ENCODE measurements at regions not wholly inside any gene's neighbourhood (a gene's known extent, or its start where the extent isn't known, plus 50 kb on each side); places are given as distances from the start of the nearest gene placed in this dataset.

DNA sequence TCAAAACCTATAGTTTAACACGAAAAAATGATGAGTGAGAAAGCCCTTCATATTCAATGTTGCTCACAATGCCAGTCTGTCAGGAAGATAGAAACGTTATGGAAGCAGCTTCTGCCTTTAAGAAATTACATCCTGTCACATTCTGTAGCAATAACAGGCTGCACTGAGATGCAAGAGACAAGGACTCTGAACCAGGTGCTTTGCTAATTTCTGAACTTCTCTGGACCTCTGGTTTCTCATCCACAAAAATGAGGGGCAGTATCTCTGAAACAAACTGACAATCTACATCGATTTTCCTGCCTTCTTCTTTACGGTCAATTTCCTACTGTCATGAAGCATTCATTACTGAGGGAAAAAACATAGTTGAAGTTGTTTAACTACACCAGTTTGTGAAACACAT, 234.0 kb downstream of the SNX13 start:
- DNase-seq, result no peak

DNA sequence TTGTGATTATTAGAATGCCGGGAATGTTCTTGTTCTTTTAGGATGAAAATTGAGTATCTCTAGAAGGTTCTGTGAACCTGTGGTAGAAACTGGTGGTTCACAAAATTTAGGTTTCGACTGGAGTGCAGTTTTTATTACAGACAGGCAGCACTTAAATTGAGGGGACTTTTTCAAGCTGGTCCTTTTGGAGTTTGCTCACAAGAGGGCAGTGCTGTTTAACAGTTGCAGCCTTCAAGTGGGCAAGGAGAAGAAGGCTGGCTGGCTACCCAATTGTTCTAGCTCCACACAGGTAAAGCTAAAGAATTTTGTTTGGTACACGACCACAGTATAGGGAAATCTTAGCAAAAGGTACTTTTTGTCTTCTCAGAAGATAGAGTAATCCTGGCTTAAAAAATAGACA, 233.6 kb downstream of the SNX13 start:
- no peak for DNase-seq

DNA sequence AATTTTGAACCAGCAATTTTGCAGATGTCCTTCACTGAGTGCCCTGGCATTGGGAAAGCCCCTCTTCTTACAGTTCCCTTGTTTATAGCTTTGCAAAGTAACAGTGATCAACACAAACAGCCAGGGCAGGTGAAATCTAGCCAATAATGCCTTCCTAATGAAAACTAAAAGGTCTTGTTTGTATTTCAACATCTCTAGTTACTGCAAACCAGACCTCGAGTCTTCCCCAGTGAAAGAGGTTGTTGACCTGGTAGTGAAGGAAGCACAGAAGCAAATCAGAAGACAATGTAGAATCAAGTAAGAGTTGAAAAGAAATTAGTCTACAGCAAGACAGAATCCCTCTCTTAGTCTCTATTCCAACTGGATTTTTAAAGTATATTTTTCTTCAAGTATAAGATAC, 231.2 kb downstream of the SNX13 start:
- no peak for DNase-seq

DNA sequence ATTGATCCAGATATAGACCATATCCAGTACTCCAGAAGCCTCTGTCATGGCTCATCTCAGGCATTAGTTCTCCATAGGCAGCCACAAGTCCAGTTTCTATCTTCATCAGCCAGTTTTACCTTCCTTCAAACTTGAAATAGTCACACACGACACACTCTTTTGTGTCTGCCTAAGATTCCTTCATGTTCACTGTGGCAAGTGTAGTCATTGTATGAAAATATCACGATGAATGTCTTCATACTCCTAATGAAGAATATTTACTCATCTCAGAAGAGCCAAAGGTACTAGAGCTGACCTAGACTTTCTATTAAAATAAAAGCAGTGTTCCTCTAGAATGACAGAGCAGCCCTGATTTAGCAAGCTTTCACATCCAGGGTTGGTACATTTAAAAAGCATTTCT, 230.7 kb downstream of the SNX13 start:
- DNase-seq, result no peak

DNA sequence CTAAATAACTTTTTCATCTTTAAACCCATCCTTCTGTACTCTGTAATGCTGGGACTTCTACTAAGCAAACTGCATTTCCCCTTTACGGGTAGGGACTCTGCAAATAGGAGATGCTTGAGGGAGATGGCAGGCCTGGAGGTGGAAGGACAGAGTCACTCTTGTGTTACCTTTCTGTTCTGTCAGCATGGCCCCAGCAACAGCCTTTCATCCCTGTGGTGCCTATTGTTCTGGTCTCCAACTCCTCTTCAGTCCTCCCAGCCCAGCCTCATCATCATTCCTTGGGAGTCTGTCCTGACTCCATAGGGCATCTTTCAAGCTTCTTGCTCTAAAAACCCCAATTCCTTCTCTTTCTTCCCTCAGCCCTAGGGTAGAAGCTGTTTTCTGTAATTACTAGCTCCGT, 230.0 kb downstream of the SNX13 start:
- no peak for DNase-seq

DNA sequence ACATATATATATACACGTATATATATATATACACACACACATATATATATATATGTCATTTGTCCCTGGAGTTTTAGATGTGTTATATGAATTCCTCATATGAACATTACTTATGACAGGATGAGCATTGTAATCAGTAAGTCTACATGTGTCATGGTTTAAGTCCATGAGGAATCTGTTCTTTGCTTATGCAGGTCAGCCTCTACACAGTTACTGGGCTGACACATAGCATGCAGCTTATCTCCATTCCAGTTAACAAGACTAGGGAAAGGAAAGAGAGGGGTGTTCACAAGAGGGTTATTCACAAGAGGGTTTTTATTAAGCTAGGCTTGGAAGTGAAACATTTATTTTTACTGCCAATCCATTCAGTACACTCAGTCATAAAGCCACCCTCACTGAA, 226.7 kb downstream of the SNX13 start:
- DNase-seq, result no peak

DNA sequence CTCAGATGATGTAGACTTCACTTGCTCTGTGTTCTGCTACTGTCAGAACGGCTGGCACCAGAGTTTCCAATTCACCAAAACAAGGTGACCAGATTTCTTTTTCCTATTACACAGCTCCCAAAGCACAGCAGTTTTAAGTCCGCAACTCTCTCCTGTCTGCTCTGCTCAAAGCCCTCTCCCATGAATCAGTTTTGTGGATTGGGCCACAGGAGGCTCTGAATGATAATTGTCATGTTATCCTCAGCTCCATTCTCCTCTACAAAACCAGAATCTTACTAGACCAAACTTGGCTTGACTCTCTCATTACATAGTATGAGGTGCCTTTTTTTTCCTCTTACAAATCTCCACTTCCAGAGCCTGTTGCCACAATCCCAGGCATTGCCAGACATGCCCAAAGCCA, 223.5 kb downstream of the SNX13 start:
- DNase-seq, result no peak

DNA sequence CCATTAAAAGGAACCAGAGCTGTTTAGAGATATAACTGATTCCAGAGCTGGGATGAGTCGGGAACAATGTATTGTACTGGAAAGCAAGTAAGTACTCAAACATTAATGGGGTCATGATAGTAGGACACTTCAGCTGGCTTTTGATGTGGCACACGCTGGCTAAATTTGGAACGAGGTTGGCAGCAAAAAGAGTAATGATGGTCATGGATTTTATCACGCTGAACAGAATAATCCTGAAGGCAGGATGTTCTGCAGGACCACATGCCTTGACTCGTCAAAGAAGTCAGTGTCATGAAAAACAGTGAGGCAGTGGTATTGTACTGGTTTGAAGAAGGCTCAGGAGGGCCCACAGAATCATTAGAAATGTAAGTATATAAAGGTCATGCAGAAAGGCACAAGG, 220.3 kb downstream of the SNX13 start:
- DNase-seq, result no peak

DNA sequence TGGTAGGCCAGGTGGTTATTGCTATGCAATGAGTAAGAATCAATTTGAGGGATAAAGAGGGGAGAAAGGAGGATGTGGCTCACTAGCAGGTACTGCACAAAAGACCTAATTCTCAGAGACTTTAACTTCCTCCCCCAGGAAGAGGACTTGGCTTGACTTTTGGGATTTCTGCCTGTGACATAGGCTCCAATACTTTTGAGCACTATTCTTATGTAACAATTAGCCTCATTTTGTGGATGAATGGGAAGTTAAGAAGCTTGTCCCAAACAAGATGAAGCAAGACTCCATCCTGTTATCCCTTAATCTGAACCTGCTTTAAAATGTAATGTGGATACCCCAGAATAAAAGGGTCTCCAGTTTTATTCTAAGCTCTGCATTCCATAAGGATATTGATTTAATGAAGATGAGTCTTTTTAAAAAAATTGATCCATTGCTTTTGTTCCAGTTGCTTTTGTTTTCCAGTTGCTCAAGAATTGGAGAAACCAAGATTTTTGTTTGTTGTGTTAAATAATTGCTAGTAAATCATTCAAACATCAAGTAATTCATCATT, 218.5 kb downstream of the SNX13 start:
- DNase-seq, result no peak

DNA sequence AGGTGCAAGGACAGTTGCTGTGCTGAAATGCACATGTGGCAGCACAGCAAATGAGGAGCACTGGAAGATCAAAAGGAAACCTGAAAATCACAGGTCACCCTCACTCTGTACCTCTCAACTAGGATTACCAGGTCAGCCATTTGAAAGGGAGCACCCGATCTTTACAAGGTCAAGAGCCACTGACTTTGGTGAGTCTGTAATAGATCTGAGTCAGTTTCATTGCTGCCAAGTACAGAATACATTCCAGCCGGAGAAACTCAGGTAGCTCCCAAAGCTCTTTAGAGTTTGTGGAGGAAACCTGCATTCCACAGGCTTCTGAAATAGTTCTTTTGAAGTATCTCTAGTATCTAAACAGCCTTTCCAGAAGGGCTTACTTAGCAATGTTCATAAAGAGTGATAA, 217.5 kb downstream of the SNX13 start:
- no peak for DNase-seq

DNA sequence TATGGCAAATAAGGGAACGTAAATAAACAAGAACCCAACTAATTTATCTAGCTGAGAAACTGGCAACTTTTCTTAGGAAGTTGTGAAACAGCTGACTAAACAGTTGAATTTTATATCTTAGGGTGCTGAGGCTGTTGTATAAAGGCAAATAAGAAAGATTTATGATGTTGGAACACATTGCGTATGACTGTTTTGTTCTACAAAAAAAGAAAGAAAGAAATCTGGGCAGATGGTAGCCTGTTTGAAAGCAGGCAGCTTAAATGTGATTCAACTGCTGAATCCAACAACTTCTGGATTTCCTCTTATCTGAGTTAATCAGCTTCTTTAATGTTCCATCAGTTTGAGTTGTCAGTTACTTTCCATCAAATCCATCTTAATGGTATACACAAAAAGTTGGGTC, 214.5 kb downstream of the SNX13 start:
- DNase-seq, result no peak

DNA sequence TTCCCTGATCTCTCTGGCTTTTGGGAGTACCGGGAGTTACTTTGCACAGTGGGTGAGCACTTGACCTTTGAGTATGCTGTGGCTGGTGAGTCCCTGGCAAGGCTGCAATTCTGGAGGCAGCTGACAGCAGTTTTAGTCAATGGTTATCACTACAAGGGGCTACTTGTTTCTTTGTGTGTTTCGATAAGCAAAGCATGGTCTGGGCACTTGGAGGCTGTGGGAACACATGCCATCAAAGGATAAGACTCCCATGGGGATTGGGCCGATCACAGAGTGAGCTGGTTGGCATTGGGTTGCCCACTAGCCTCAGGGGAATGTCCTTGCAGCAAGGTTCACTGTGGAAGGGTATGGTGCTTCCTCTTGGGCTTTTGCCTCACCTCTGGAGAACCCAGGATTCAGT, 208.2 kb downstream of the SNX13 start:
- no peak for DNase-seq

Measured in NCI-H1048 (cell line).